Erythroblast (primary cell): ENCODE measurements at regions not wholly inside any gene's neighbourhood (a gene's known extent, or its start where the extent isn't known, plus 50 kb on each side); places are given as distances from the start of the nearest gene placed in this dataset.

Experiments used
- GATA1 ChIP-seq: IDR thresholded peaks from 2 replicates; pipeline ENCODE4 v1.6.1; 2011; ENCODE audit warnings: low read depth, mild to moderate bottlenecking, control low read depth, low read length, moderate library complexity
- POLR2A ChIP-seq: IDR thresholded peaks from 2 replicates; pipeline ENCODE4 v1.6.1; 2011; ENCODE audit warnings: mild to moderate bottlenecking, low read length

GRCh38 chr6:167651318-167652041 is 175.2 kb upstream of the AFDN start:
- TF ChIP-seq POLR2A (no peak), GATA1 (no peak)
